Activated naive CD8-positive, alpha-beta T cell treated with anti-CD3 and anti-CD28 coated beads, Interleukin-2, amount 10 ng/mL, durations not matched to agents 7 days and 5 days (primary cell): ENCODE measurements at regions not wholly inside any gene's neighbourhood (a gene's known extent, or its start where the extent isn't known, plus 50 kb on each side); places are given as distances from the start of the nearest gene placed in this dataset.

Source experiments
- ATAC-seq: fragments of 150-1000 bp; cut with Tn5 transposase; one replicate; pipeline ENCODE4 v1.10.0; 2021; ENCODE audit warnings: low read depth, moderate library complexity
- POLR2A ChIA-PET: fragments of 350-600 bp; sonication (Branson Sonifier 250); formaldehyde crosslinking; loops from one replicate; lab custom pipeline; 2021; ENCODE audit warnings: antibody characterized with exemption; lab: Charles Lee
- DNase-seq: peaks from one replicate; pipeline ENCODE4 v3.0.0; 2021
- H3K27ac Mint-ChIP-seq: one replicate; pipeline ENCODE4 v1.8.0; 2022; ENCODE audit warnings: mild to moderate bottlenecking, mixed read lengths
- H3K27me3 Mint-ChIP-seq: one replicate; pipeline ENCODE4 v1.8.0; 2022; ENCODE audit warnings: mild to moderate bottlenecking, moderate library complexity, mixed read lengths
- H3K36me3 Mint-ChIP-seq: one replicate; pipeline ENCODE4 v1.8.0; 2021; ENCODE audit warnings: mild to moderate bottlenecking, mixed read lengths
- H3K4me1 Mint-ChIP-seq: one replicate; pipeline ENCODE4 v1.8.0; 2021; ENCODE audit warnings: mixed read lengths
- H3K4me3 Mint-ChIP-seq: one replicate; pipeline ENCODE4 v1.8.0; 2022; ENCODE audit warnings: mild to moderate bottlenecking, moderate library complexity, mixed read lengths
- H3K9me3 Mint-ChIP-seq: one replicate; pipeline ENCODE4 v1.8.0; 2021; ENCODE audit warnings: mixed read lengths

GRCh38 chr6:144897441-144897921 is 612.3 kb downstream of the UTRN start:
- Mint-ChIP-seq H3K36me3 (no peaks in the 10 kb centered on the region), H3K4me1 (peaks cover 6% of the 10 kb centered on the region), H3K27me3 (peaks cover 8% of the 10 kb centered on the region), H3K4me3 (no peak overlapping the region), H3K27ac (no peak overlapping the region), H3K9me3 (no peaks in the 10 kb centered on the region)
- no peak for ATAC-seq
- POLR2A ChIA-PET, result no interaction called here
- no peak for DNase-seq

- ATAC-seq, result no peak
- DNase-seq, result no peak
- Mint-ChIP-seq H3K36me3 (peaks cover 1% of the 10 kb centered on the region), H3K27me3 (peaks cover 8% of the 10 kb centered on the region), H3K4me1 (peaks cover 6% of the 10 kb centered on the region), H3K4me3 (no peak overlapping the region), H3K9me3 (peaks cover 4% of the 10 kb centered on the region), H3K27ac (no peak overlapping the region)
- POLR2A ChIA-PET, result no interaction called here
Measured at GRCh38 chr6:144898052-144898689, 613.0 kb downstream of the UTRN start.

- H3K4me3 Mint-ChIP-seq, result no peak overlapping the region
- ATAC-seq, result no peak
- POLR2A ChIA-PET, result no interaction called here
- H3K27me3 Mint-ChIP-seq, result peaks cover 8% of the 10 kb centered on the region
- peaks cover 6% of the 10 kb centered on the region for H3K9me3 Mint-ChIP-seq
- no peak for DNase-seq
- H3K27ac Mint-ChIP-seq, result no peak overlapping the region
- H3K36me3 Mint-ChIP-seq, result peaks cover 1% of the 10 kb centered on the region
- peaks cover 6% of the 10 kb centered on the region for H3K4me1 Mint-ChIP-seq
Measured at GRCh38 chr6:144898741-144899140, 613.6 kb downstream of the UTRN start.

- Mint-ChIP-seq H3K27me3 (peaks cover 8% of the 10 kb centered on the region), H3K36me3 (peaks cover 1% of the 10 kb centered on the region), H3K9me3 (peaks cover 6% of the 10 kb centered on the region), H3K27ac (no peak overlapping the region), H3K4me1 (peaks cover 6% of the 10 kb centered on the region), H3K4me3 (no peak overlapping the region)
- DNase-seq, result no peak
- no peak for ATAC-seq
- POLR2A ChIA-PET, result no interaction called here
Measured at GRCh38 chr6:144899161-144899560, 614.0 kb downstream of the UTRN start.

- Mint-ChIP-seq H3K4me3 (no peak overlapping the region), H3K4me1 (no peaks in the 10 kb centered on the region), H3K36me3 (peaks cover 1% of the 10 kb centered on the region), H3K27ac (no peak overlapping the region), H3K9me3 (peaks cover 6% of the 10 kb centered on the region), H3K27me3 (peaks cover 8% of the 10 kb centered on the region)
- POLR2A ChIA-PET, result no interaction called here
- DNase-seq (no peak), ATAC-seq (no peak)
Measured at GRCh38 chr6:144901412-144901811, 616.3 kb downstream of the UTRN start.

GRCh38 chr6:144908004-144908403 is 622.9 kb downstream of the UTRN start:
- H3K27ac Mint-ChIP-seq, result no peak overlapping the region

GRCh38 chr6:144909753-144910285 is 624.7 kb downstream of the UTRN start:
- Mint-ChIP-seq H3K27ac (no peak overlapping the region), H3K27me3 (peaks cover 3% of the 10 kb centered on the region), H3K36me3 (no peaks in the 10 kb centered on the region), H3K4me1 (peaks cover 5% of the 10 kb centered on the region), H3K4me3 (no peak overlapping the region), H3K9me3 (peaks cover 5% of the 10 kb centered on the region)
- no peak for ATAC-seq
- POLR2A ChIA-PET, result no interaction called here
- no peak for DNase-seq

More at GRCh38 chr6:144908004-144908403, 622.9 kb downstream of the UTRN start:
- no peak for ATAC-seq
- no peak for DNase-seq
- H3K36me3 Mint-ChIP-seq, result no peaks in the 10 kb centered on the region
- H3K4me1 Mint-ChIP-seq, result peaks cover 5% of the 10 kb centered on the region
- peaks cover 3% of the 10 kb centered on the region for H3K27me3 Mint-ChIP-seq
- H3K4me3 Mint-ChIP-seq, result no peak overlapping the region
- peaks cover 4% of the 10 kb centered on the region for H3K9me3 Mint-ChIP-seq
- POLR2A ChIA-PET, result no interaction called here

- ATAC-seq (no peak), DNase-seq (no peak)
- no peak overlapping the region for H3K4me3 Mint-ChIP-seq
- H3K4me1 Mint-ChIP-seq, result peaks cover 5% of the 10 kb centered on the region
- H3K36me3 Mint-ChIP-seq, result no peaks in the 10 kb centered on the region
- peaks cover 10% of the 10 kb centered on the region for H3K27me3 Mint-ChIP-seq
- H3K27ac Mint-ChIP-seq, result no peak overlapping the region
- H3K9me3 Mint-ChIP-seq, result peaks cover 5% of the 10 kb centered on the region
- POLR2A ChIA-PET, result no interaction called here
Measured at GRCh38 chr6:144911322-144911721, 626.2 kb downstream of the UTRN start.

- no peak for ATAC-seq
- H3K4me1 Mint-ChIP-seq, result peaks cover 5% of the 10 kb centered on the region
- POLR2A ChIA-PET, result no interaction called here
Measured at GRCh38 chr6:144912474-144912873, 627.3 kb downstream of the UTRN start.

GRCh38 chr6:144918073-144918472 is 632.9 kb downstream of the UTRN start:
- no peak for DNase-seq
- Mint-ChIP-seq H3K27ac (no peak overlapping the region), H3K27me3 (peaks cover 19% of the 10 kb centered on the region), H3K4me1 (peaks cover 3% of the 10 kb centered on the region), H3K36me3 (no peaks in the 10 kb centered on the region), H3K9me3 (peaks cover 5% of the 10 kb centered on the region), H3K4me3 (no peak overlapping the region)
- no peak for ATAC-seq
- POLR2A ChIA-PET, result no interaction called here

More at GRCh38 chr6:144912474-144912873, 627.3 kb downstream of the UTRN start:
- Mint-ChIP-seq H3K9me3 (peaks cover 5% of the 10 kb centered on the region), H3K4me3 (no peak overlapping the region), H3K27ac (no peak overlapping the region), H3K36me3 (no peaks in the 10 kb centered on the region), H3K27me3 (peaks cover 8% of the 10 kb centered on the region)
- DNase-seq, result no peak

- DNase-seq, result no peak
- Mint-ChIP-seq H3K27me3 (peaks cover 21% of the 10 kb centered on the region), H3K4me3 (no peak overlapping the region), H3K9me3 (no peaks in the 10 kb centered on the region), H3K36me3 (no peaks in the 10 kb centered on the region), H3K4me1 (peaks cover 3% of the 10 kb centered on the region), H3K27ac (no peak overlapping the region)
- no peak for ATAC-seq
- POLR2A ChIA-PET, result no interaction called here
Measured at GRCh38 chr6:144919560-144919959, 634.4 kb downstream of the UTRN start.

GRCh38 chr6:144920391-144920961 is 635.3 kb downstream of the UTRN start:
- POLR2A ChIA-PET, result interaction anchor here (0.5 kb wide), 1 partner anchor 12 kb away, joined by 3 read pairs; no protein-coding TSS in a partner anchor
- peaks cover 19% of the 10 kb centered on the region for H3K27me3 Mint-ChIP-seq
- H3K27ac Mint-ChIP-seq, result no peak overlapping the region
- ATAC-seq, result no peak
- H3K9me3 Mint-ChIP-seq, result no peaks in the 10 kb centered on the region
- H3K4me1 Mint-ChIP-seq, result peaks cover 3% of the 10 kb centered on the region
- no peak overlapping the region for H3K4me3 Mint-ChIP-seq
- no peaks in the 10 kb centered on the region for H3K36me3 Mint-ChIP-seq
- DNase-seq, result no peak

- H3K36me3 Mint-ChIP-seq, result no peaks in the 10 kb centered on the region
- peaks cover 3% of the 10 kb centered on the region for H3K4me1 Mint-ChIP-seq
- peaks cover 15% of the 10 kb centered on the region for H3K27me3 Mint-ChIP-seq
- H3K4me3 Mint-ChIP-seq, result no peak overlapping the region
- H3K27ac Mint-ChIP-seq, result no peak overlapping the region
- POLR2A ChIA-PET, result interaction anchor here (0.5 kb wide), 1 partner anchor 13 kb away, joined by 3 read pairs; no protein-coding TSS in a partner anchor
- ATAC-seq (no peak), DNase-seq (no peak)
- no peaks in the 10 kb centered on the region for H3K9me3 Mint-ChIP-seq
Measured at GRCh38 chr6:144921206-144921975, 636.3 kb downstream of the UTRN start.
